ENCODE measurements at regions not wholly inside any gene's neighbourhood (a gene's known extent, or its start where the extent isn't known, plus 50 kb on each side); places are given as distances from the start of the nearest gene placed in this dataset.
A peak's percentile ranks its signal among the peaks of the same experiment; 100 is the strongest.

DNA sequence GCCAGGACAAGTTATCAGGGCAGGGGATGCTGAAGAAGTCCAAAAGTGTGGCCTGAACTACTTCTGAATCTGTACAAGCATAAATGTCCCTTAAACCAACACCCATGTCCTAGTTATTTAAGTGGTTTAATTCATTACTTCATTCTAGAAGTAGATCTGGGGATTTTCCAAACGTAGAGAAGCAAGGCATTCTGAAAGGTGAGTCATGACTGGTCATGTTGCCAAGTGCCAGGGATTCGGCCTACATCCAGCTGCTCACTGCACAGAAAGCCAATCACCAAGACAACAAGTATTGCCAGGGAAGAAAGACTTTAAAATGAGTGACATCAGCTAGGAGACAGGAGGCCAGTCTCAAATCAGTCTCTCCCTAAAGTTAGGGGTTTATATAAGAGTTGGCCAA is 396.6 kb downstream of the GABRB3 start:
- DNase-seq: peak in 18 of 58 donors; percentile 3 to 63 (median 29)

DNA sequence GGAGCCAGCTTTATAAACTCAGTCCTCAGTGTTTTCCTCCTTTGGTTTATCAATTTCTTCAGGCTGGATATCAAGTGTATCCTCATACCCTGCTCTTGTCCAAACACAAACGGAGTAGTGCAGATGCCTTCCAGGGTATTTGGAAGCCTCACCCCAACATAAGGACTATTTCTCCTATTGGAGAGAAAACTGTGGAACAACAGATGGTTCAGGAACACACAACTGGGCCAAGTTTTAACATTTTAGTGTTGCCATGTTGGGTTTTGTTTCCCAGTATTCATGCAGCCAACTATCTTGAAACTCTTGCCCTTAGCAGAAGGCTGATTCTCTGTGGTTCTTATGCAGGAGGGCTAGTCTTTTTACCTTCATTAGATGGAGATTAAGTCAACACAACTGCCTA is 398.1 kb downstream of the GABRB3 start:
- peak in 1 of 58 donors; percentile 27 for DNase-seq

DNA sequence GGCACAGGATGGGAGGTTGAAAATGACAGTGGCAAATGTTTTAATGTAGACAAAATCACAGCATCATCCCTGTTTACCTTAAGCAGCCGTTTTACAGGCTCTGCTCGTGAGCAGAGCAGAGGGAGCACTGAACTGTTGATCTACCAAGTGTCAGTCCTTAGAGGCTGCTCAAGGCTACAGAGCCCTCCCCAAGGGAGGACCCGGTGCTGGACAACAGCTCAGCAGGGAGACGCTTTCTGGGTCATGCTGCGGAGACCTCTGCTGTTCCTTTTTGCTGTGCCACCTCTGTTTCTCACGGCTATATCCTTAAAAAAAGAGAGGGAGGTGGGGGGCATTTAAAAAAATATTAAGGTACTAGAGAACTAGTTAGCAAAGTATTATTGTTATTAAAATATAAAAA is 400.2 kb downstream of the GABRB3 start:
- DNase-seq: no peak

DNA sequence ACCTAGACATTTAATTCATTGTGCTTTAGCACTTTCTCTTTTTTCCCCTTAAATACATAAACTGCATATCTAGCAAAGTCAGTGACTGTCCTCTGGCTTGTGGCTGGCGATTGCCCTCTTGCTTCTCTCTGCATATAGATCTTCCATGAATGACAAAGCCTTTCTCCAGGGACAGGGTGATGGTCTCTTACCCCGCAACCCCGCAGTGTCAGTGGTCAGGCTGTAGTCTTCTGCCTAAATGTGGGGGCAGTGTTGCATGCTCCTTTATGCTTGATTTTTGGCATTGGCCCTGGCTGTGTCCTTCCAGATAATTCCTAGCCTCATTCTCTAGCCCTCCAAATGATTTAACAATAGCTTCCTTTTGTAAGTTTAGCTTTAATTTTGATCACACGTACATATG is 407.8 kb downstream of the GABRB3 start:
- DNase-seq: no peak

DNA sequence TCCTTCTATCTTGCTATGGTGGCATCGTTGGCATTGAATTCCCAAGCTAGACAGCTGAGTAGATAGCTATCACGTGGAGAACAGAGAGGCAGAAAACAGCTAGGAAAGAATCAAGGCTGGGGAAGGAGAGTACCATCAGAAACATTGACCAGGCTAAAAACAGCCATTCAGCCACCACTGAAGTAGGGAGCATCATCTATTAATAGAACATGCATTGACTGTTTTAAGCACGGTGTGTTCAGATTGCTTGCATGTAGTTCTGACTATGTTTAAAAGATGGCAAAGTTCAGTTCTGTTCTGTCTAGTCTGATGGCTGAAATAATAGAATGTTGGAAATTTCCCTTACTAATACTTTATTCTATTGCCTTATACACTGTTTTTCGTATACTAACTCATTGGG is 413.0 kb downstream of the GABRB3 start:
- no peak for DNase-seq

DNA sequence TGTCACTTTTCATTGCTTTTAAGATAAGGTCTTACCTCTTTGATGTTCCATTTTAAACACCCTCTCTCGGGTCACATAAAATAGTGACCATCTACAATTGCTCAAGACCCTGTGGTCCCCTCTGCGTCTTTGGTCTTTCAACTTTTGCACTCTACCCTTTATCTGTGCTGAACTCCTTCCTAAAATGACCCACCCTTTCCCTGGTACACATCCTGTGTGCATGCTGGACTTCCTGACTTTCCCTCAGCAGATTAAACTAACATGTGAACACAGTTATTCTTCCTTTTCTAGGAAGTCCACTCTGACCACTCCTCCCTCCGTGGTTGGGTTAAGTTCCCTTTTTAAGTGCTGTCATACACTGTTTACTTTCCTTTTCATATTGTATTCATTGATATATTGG is 414.2 kb downstream of the GABRB3 start:
- no peak for DNase-seq

DNA sequence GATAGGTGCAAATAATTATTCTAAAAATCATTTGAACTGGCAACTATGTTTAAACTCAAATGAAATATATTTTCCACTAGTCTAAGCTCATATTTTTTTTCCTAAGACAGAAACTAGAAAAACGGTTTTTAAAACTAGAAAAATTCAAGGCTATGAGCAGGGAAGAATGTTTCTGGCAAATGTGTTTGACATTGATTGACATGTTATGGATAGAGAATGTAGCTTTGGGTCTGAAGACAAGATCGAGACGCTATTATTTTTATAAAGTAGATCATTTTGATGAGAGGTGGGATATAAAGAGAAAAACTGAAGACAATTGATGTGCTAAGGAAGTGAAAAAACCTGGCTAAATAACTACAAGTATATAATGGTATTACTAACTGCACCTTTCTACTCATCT is 415.2 kb downstream of the GABRB3 start:
- no peak for DNase-seq

DNA sequence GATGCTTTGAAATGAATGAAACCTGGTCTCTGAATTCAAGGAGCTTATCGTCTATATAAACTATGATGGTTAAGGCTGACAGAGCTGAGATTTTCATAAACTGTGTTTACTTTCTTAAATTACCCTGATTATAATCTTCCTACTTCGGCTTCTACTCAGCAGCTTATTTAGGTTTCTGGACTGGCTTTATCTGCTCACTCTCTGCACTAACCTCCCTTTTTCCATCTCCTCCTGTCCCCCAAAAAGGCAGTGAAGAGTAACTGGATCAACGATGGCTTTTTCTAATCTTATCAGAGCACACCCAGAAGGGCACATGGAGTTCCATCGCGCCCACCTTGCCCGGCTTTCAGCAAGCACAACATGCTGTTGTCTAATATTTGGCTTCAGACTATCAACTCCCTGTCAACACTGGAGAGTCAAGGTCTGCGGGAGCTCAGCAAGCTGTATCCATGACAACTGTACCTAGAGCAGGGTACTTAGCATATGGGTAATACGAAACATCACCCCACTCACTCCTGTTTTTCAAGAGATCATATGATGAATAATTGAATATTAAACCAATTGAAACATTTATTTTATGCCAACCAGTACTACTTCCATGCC is 417.3 kb downstream of the GABRB3 start:
- DNase-seq: peak in 7 of 58 donors; percentile 3 to 32 (median 10)

DNA sequence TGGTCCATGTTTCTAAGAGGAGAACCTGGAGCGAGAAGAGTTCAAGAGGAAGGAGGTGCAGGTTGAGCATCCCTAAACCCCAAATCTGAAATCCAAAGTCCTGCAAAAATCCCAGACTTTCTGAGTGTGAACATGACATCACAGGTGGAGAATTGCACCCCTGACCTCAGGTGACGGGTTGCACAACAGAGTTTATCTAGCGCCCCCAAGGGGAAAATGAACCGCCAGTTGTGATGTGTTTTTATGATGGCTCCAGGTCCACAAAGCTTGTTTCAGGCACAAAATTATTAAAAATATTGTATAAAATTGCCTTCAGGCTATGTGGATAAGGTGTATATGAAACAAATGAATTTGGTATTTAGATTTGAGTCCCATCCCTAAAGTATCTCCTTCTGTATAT is 420.0 kb downstream of the GABRB3 start:
- no peak for DNase-seq

DNA sequence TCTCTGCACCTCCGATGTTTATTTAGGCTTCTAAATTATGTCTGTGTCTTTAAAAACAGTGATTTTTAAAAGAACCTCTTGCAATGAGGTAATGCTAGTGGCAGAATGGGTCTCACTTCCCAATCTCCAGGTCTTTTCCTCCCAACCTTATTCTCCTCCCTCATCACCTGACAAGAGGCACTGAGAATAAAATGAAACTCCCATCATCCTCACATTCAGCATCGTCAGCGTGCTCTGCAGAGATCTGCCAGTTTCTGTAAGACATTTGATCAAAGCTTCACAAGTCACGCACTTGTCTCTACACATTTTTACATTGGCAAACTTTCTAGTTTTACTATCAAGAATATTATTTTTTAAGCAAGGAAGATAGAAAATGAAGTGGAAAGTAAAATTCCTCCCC is 420.5 kb downstream of the GABRB3 start:
- DNase-seq: no peak

DNA sequence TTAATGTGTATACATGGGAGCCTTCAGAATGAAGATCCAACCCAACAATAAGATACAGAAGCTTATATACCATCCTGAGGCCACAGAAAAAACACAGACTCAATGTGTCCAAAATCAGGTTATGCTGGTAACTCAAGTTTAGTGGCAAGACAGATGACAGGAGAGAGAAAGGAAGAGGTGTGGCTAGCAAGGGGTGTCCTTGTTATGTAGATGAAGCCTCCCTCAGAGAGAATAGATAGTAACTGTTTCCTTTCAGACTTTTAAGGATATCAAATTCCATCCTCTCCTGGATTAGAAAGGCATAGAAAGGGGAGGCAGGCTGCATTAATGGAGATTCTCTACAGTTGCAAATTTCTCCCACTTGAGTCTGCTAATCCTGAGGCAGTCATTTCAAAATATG is 447.4 kb downstream of the GABRB3 start:
- DNase-seq: no peak

DNA sequence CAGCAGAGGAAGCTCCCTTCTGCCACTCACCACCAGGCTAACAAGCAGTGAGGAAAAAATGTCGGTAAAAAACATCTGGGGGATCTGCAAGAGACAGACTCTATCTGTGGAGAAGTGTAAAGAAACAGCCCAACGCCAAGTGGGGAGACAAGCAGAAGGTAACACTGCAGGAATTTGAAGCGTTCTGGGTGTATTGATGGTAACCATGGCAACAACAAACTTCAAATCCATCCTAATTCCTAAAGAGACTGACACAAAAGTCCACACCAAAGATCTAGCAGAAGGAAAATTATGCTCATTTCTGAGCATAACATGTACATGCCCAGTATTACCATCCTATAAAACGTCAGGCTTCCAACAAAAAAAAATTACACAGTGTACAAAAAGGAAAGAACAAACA is 449.3 kb downstream of the GABRB3 start:
- DNase-seq: no peak

DNA sequence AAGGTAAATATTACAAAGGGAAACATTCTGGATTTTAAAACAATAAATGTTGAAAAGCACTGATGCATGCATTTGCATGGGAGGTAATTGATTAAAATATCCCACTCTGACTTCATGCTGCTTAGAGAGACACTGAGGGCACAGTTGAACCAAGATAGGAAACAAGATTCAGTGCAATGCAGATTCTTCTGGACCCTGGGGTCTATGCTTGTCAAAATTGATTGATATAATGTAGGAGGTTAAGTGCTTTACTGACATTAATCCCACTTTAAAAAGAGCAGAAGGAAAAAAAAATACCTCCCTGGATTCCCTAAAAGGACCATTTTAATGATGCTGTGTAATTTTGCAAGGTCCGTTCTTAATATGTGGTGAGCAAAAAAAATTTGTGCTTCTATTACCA is 454.2 kb downstream of the GABRB3 start:
- DNase-seq: no peak

DNA sequence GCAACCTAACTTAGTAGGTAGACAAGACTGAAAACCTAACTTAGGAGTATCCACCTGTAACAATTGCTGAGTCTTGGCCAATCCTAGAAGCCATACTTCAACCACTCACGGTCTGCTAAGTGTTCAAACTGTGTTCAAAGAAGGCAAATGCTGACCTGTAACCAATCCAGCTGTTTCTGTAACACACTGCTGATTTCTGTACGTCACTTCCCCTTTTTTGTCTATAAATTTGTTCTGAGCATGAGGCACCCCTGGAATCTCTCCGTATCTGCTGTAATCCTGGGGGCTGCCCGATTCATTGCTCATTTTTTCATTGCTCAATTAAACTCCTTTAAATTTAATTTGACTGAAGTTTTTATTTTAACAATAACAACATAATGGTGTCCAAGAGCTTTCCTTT is 451.4 kb upstream of the ATP10A start:
- no peak for DNase-seq

DNA sequence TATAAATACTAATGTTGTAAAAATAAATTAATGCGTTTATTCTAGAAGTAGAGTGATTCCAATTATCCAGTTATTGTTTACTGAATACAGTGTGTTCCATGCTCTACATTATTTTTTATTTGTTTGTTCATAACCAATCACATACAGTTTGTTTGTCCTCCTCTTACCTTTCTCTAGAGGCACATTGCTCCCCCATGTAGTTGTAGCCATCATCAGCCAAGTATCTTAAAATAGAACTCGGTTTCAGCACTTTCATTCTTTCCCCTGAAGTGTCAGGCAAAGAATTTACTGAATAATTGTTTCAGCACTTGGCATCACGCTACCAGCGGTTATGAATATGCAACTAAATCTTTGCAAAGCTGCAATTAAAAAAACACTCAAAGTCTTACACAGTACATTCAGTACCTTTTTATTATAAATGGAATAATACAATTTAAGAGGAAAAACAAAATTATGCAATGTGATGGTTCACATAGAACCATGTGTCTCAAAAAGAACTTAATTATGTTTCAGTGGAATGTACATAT is 448.6 kb upstream of the ATP10A start:
- no peak for DNase-seq

DNA sequence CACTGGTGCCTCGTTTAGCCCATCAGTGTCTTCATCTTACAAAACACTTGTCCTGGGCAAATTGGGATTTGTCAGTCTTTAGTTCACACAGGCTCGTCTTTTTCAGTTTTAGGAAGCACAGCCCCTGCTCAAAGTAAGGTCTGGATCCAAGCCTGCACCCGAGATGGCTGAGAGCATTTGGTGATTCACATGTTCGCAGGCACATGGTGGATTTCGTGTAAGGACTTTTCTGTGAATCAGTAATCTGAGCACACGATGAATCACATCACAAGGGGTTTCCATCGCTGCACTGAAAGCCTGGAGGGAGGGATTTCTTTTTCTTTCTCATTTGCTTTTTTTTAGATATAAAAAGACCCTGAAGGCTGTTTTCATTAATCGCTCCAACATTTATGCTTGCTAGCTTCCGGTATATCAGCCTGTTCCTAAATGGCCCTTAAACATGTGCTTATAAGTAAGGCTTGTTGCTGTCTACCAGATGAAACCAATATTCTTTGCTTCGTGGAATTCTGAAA is 435.6 kb upstream of the ATP10A start:
- DNase-seq: peak in 2 of 58 donors; percentile 11 to 21

DNA sequence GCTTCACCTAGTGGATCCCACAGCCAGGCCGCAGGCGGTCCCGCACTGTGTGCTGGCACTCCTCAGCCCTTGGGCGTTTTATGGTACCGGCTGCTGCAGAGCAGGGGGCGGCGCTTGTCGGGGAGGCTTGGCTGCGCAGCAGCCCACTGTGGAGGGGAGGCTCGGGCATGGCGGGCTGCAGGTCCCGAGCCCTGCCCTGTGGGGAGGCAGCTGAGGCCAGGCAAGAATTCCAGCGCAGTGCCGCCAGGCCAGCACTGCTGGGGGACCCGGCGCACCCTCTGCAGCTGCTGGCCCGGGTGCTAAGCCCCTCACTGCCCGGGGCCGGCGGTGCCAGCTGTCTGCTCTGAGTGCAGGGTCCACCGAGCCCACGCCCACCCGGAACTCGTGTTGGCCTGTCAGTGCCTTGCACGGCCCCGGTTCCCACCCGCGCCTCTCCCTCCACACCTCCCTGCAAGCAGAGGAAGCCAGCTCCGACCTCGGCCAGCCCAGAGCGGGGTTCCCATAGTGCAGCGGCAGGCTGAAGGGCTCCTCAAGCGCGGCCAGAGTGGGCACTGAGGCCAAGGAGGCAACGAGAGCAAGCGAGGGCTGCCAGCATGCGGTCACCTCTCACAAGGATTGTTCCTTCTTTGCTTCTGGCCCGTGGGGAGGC is 435.0 kb upstream of the ATP10A start:
- no peak for DNase-seq

DNA sequence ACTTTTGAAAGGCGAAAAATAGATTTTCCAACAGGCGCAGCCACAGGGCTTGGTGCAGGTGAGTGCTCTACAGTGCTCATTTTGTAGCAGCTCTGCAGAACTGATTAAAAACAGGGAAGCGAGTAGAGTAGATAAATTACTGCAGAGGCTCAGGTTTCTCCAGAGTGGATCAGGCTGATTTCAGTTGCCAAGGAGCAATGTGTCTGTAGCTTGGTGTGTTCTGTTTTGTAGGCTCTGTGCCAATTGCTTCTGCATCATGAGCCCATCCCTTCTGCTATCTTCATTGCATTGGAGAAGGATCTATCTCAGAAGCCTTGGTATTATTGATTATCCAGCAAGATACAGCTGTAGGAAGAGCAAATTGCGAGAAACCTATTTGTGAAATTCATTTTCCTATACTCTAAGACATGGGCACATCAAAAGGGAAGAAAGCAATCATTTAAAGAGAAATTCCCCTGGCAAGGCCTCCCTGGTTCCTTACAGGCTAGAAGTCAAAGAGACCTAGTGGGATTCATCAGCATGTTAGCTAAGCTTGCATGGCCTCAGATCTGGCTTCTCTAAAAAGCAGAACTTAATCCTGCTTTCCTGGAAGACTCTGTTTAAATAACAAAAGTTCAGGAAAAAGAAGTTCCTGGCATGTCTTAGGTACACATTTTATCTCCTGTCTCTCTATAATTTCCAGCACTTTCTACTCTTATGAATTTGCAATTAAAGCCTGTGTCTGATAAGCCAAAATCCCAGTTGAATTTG is 432.4 kb upstream of the ATP10A start:
- DNase-seq: peak in 3 of 58 donors; percentile 6 to 26 (median 16)

DNA sequence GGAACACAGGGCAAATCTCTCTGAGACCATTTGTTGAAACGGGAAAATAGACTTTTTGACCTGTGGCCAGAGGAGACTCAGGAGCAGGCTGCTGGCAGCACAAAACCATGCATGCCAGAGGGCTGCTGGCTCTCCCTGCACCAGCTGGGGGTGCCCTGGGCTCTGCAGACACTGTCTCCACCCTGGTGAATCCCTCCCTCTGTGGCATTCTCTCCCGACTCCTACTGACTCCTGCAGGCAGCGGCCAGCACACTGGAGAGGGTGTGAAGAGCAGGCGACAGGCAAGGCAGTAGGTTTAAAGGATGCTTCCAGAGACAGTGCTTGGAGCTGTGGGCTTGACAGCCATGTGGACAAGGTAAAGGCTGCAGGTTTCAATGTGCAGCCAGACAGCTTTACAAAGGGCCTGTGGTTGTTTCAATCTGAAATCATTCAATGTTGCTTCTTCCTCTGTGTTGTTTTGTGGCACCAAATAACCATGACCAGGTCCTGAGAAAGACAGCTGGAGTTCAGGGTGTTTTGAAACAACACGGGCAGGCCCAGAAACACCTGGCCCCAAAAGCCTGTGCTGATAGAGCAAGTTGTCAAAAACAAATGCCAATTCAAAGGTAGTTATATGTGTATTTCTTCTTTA is 431.0 kb upstream of the ATP10A start:
- peak in 4 of 58 donors; percentile 9 to 43 (median 24) for DNase-seq

DNA sequence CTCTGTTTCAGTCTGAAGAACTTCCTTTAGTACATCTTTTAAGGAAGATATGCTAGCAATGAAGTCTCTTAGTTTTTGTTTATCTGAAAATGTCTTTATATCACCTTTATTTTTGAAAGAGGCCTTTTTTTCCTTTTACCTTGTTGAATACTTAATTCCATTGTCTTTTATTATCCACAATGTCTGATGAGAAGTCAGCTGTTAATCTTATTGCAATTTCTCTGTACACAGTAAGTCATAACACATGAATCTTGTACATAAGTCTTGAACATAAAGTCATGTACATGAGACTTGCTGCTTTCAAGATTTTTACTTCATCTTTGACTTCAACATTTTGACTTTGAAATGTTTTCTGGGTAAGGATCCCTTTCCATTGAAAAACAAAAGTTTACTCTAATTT is 424.3 kb upstream of the ATP10A start:
- no peak for DNase-seq

DNA sequence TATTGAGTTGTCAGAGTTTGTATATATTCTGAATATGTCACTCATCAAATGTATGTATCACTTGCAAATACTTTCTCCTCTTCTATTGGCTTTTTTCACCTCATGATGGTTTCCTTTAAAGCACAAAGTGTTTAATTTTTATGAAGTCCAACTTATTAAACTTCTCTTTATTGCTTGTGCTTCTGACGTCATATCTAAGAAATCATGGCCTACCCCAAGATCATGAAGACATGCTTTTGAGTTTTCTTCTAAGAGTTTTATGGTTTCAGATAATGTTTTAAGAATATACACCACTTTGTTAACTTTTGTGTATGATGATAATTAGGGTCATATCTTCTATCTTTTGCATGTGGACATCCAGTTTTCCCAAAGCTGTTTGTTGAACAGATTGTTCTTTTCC is 417.2 kb upstream of the ATP10A start:
- no peak for DNase-seq

DNA sequence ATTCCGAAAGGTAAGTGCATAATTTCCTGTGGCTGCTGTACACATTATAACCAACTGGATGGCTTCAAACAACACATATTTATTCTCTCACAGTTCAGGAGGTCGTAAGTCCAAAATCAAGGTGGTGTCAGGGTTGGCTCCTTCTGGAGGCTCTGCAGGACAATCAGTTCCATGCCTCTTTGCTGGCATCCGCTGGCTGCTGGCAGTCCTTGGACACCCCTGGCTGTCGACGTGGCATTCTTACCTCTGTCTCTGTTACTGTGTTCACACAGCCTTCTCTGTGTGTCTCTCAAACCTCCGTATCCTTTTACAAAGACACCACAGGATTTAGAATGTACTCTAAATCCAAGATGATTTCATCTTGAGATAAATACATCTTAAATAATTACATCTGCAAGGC is 398.8 kb upstream of the ATP10A start:
- DNase-seq: no peak
